Gastroesophageal sphincter (tissue), 3 donors: ENCODE measurements at regions not wholly inside any gene's neighbourhood (a gene's known extent, or its start where the extent isn't known, plus 50 kb on each side); places are given as distances from the start of the nearest gene placed in this dataset.

Source experiments
- POLR2A ChIP-seq, 2 donors: fragments of 450-650 bp; IDR thresholded peaks; one replicate each; pipeline ENCODE4 v1.6.1; 2017; ENCODE audit warnings: antibody characterized with exemption in 2 of 2, mild to moderate bottlenecking in 2 of 2, moderate library complexity in 1 of 2
- TF ChIP-seq, protein P1 (sequence below), 4 experiments: fragments of 200-600 bp in 2 of 4; fragments of 450-650 bp in 2 of 4; sonication (generic) in 1 of 4; IDR thresholded peaks; one replicate each; pipeline ENCODE4 v1.5.1; 2017 to 2019; ENCODE audit warnings: antibody characterized with exemption in 4 of 4, mild to moderate bottlenecking in 2 of 4, moderate library complexity in 2 of 4

DNA sequence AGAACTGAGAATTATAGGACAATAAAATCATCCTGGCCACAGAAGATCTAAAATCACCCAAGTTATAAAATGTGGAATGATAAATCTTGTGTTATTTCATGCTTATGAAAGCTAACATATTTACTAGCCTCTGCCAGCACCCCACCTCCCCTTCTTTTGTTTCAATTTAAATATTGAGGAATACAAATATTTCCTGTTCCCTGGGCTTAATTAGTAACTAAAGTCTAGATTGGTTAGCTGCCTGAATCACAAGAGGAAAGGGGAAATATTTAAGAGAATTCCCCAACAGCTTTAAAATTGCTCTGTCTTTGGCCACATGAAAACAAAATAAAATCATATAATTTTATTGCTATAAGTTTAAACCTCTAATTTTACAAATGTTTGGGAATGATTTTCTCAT, 287.0 kb downstream of the PRELID2 start:
- TF ChIP-seq, protein P1, sequence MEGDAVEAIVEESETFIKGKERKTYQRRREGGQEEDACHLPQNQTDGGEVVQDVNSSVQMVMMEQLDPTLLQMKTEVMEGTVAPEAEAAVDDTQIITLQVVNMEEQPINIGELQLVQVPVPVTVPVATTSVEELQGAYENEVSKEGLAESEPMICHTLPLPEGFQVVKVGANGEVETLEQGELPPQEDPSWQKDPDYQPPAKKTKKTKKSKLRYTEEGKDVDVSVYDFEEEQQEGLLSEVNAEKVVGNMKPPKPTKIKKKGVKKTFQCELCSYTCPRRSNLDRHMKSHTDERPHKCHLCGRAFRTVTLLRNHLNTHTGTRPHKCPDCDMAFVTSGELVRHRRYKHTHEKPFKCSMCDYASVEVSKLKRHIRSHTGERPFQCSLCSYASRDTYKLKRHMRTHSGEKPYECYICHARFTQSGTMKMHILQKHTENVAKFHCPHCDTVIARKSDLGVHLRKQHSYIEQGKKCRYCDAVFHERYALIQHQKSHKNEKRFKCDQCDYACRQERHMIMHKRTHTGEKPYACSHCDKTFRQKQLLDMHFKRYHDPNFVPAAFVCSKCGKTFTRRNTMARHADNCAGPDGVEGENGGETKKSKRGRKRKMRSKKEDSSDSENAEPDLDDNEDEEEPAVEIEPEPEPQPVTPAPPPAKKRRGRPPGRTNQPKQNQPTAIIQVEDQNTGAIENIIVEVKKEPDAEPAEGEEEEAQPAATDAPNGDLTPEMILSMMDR (IDR thresholded peaks at IDR 0.05): no peak
- TF ChIP-seq POLR2A (IDR thresholded peaks at IDR 0.05): no peak
